Keratinocyte (primary cell): ENCODE measurements at regions not wholly inside any gene's neighbourhood (a gene's known extent, or its start where the extent isn't known, plus 50 kb on each side); places are given as distances from the start of the nearest gene placed in this dataset.

ENCODE experiments used
- DNase-seq: peaks from one replicate; pipeline ENCODE4 v3.0.0-alpha.2; 2011; ENCODE audit warnings: low read depth, missing footprints, low spot score
- FAIRE-seq: peaks from 2 replicates; lab custom pipeline; 2011; peaks lifted over from hg19 to GRCh38; lab: Jason Lieb, UNC
- H2AFZ ChIP-seq: 2 replicates; pipeline ENCODE4 v1.6.0; 2012; ENCODE audit warnings: low read length, control low read depth, inconsistent platforms; ENCODE audit not compliant: control insufficient read depth
- H3K27ac ChIP-seq: 2 replicates; pipeline ENCODE4 v1.5.1; 2011; ENCODE audit warnings: low read length; ENCODE audit not compliant: control insufficient read depth, insufficient read depth
- H3K27me3 ChIP-seq: 3 replicates; pipeline ENCODE4 v1.6.0; 2011; ENCODE audit warnings: low read length; ENCODE audit not compliant: control insufficient read depth, insufficient read depth; ENCODE audit errors: extremely low read depth
- H3K36me3 ChIP-seq, 2 experiments: 2 replicates in 1 of 2; 3 replicates in 1 of 2; pipeline ENCODE4 v1.5.1; 2011; ENCODE audit warnings: low read length in 2 of 2, mild to moderate bottlenecking in 1 of 2; ENCODE audit not compliant: control insufficient read depth in 2 of 2, insufficient read depth in 2 of 2; ENCODE audit errors: extremely low read depth in 1 of 2
- H3K4me1 ChIP-seq: 3 replicates; pipeline ENCODE4 v1.5.1; 2011; ENCODE audit warnings: low read length; ENCODE audit not compliant: control insufficient read depth, insufficient read depth; ENCODE audit errors: extremely low read depth
- H3K4me2 ChIP-seq: 3 replicates; pipeline ENCODE4 v1.6.0; 2011; ENCODE audit warnings: low read depth, low read length; ENCODE audit not compliant: control insufficient read depth, insufficient read depth; ENCODE audit errors: extremely low read depth
- H3K4me3 ChIP-seq, 3 experiments: fragments of 200-600 bp in 1 of 3; sonication (generic) in 1 of 3; 2 replicates in 2 of 3; 3 replicates in 1 of 3; pipeline ENCODE4 v1.5.1; 2011 to 2016; ENCODE audit warnings: low read length in 3 of 3, mild to moderate bottlenecking in 3 of 3, control low read depth in 2 of 3, inconsistent platforms in 1 of 3, low read depth in 1 of 3, mixed read lengths in 1 of 3, mixed run types in 1 of 3, moderate library complexity in 1 of 3; ENCODE audit not compliant: control insufficient read depth in 2 of 3, insufficient read depth in 2 of 3; ENCODE audit errors: extremely low read depth in 1 of 3
- H3K79me2 ChIP-seq: 2 replicates; pipeline ENCODE4 v1.6.0; 2012; ENCODE audit warnings: low read length; ENCODE audit not compliant: control insufficient read depth, insufficient read depth
- H3K9ac ChIP-seq: 3 replicates; pipeline ENCODE4 v1.6.0; 2011; ENCODE audit warnings: low read length; ENCODE audit not compliant: control insufficient read depth, insufficient read depth; ENCODE audit errors: extremely low read depth
- H3K9me1 ChIP-seq: 3 replicates; pipeline ENCODE4 v1.6.0; 2011; ENCODE audit warnings: low read length; ENCODE audit not compliant: control insufficient read depth, insufficient read depth; ENCODE audit errors: extremely low read depth
- H3K9me3 ChIP-seq: 2 replicates; pipeline ENCODE4 v1.5.1; 2012; ENCODE audit warnings: low read depth, low read length; ENCODE audit not compliant: control insufficient read depth
- H4K20me1 ChIP-seq: 3 replicates; pipeline ENCODE4 v1.6.0; 2011; ENCODE audit warnings: low read length; ENCODE audit not compliant: control insufficient read depth, insufficient read depth; ENCODE audit errors: extremely low read depth
- EZH2 ChIP-seq: IDR thresholded peaks from one replicate; pipeline ENCODE4 v1.6.1; 2012; ENCODE audit warnings: inconsistent platforms, mild to moderate bottlenecking, low read length, moderate library complexity
- dilution Hi-C: fragments of 300-500 bp; cut with MboI; formaldehyde crosslinking; loops from one replicate; pipeline ENCODE4 v1.7.0; 2020; ENCODE audit warnings: low sequenced_read_pairs; ENCODE audit not compliant: extremely low pct_ligation_motif_present
- TF ChIP-seq, protein P1 (sequence below), 3 experiments: IDR thresholded peaks in 1 of 3; conservative IDR thresholded peaks in 1 of 3; optimal IDR thresholded peaks in 1 of 3; 2 replicates in 2 of 3; 3 replicates in 1 of 3; pipeline versions ENCODE3 to v1.5.1; 2011; ENCODE audit warnings: low read length in 3 of 3, mild to moderate bottlenecking in 3 of 3, moderate library complexity in 2 of 3, control low read depth in 1 of 3, inconsistent platforms in 1 of 3; ENCODE audit not compliant: insufficient read depth in 2 of 3; ENCODE audit errors: extremely low read depth in 1 of 3

DNA sequence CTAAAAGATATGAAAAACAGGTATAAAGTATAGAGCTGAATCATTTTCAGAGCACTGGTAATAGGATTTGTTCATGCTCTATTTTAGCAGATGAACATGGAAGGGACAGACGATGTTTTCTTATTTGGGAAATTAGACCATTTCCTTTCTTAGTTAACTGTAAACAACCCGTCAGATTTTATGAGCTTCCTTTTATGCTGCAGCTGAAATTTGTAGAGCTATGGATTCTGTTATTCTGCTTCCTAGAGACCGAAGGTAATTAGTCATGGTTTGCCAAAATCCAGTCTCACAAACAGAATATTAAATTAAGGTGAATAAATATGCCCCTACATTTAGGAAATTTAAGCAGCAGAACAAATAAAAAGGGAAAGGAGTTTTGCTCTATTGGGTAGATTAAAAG, 180.2 kb upstream of the SYT1 start:
- no peak overlapping the region for H3K4me3 ChIP-seq
- FAIRE-seq (no peak), DNase-seq (no peak)
- no peaks in the 10 kb centered on the region for H3K36me3 ChIP-seq
- H3K4me1 ChIP-seq: no peaks in the 10 kb centered on the region
- H3K9ac ChIP-seq: no peak overlapping the region
- H4K20me1 ChIP-seq: no peaks in the 10 kb centered on the region
- H3K4me2 ChIP-seq: no peak overlapping the region
- dilution Hi-C loops: no loop called here
- H3K9me1 ChIP-seq: no peaks in the 10 kb centered on the region
- no peaks in the 10 kb centered on the region for H3K9me3 ChIP-seq
- H3K27ac ChIP-seq: no peak overlapping the region
- no peaks in the 10 kb centered on the region for H3K79me2 ChIP-seq
- no peaks in the 10 kb centered on the region for H3K27me3 ChIP-seq
- TF ChIP-seq, protein P1, sequence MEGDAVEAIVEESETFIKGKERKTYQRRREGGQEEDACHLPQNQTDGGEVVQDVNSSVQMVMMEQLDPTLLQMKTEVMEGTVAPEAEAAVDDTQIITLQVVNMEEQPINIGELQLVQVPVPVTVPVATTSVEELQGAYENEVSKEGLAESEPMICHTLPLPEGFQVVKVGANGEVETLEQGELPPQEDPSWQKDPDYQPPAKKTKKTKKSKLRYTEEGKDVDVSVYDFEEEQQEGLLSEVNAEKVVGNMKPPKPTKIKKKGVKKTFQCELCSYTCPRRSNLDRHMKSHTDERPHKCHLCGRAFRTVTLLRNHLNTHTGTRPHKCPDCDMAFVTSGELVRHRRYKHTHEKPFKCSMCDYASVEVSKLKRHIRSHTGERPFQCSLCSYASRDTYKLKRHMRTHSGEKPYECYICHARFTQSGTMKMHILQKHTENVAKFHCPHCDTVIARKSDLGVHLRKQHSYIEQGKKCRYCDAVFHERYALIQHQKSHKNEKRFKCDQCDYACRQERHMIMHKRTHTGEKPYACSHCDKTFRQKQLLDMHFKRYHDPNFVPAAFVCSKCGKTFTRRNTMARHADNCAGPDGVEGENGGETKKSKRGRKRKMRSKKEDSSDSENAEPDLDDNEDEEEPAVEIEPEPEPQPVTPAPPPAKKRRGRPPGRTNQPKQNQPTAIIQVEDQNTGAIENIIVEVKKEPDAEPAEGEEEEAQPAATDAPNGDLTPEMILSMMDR (optimal IDR thresholded peaks at IDR 0.05 in 1 of 3, IDR thresholded peaks at IDR 0.05 in 1 of 3, conservative IDR thresholded peaks at IDR 0.05 in 1 of 3; ENCODE audit: extremely low read depth in 1 of 3, insufficient read depth in 2 of 3, low read length in 3 of 3): no peak
- no peak for TF ChIP-seq EZH2
- no peak overlapping the region for H2AFZ ChIP-seq

DNA sequence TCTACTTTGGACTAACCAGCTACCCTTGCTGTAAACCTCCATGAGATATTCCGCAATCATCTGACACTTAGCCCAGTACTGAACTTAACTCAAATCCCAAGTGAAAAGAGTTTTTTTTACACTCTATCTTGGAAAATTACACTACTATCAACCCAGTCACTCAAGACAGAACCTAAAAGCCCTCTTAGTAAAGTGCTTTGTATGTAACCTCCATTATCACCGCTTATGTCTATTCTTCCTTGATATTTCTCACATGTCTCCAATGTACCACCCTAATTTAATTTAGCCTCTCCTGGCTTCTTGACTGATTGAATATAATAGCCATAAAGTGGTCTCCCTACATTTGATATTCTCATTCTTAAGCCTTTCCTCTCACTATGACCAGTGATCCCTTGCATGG, 168.8 kb upstream of the SYT1 start:
- DNase-seq (no peak), FAIRE-seq (no peak)
- no peaks in the 10 kb centered on the region for H4K20me1 ChIP-seq
- H3K9ac ChIP-seq: no peak overlapping the region
- H3K27me3 ChIP-seq: no peaks in the 10 kb centered on the region
- no peak overlapping the region for H3K4me3 ChIP-seq
- no peaks in the 10 kb centered on the region for H3K9me1 ChIP-seq
- H2AFZ ChIP-seq: no peak overlapping the region
- dilution Hi-C loops: no loop called here
- TF ChIP-seq, protein P1 (optimal IDR thresholded peaks at IDR 0.05 in 1 of 3, IDR thresholded peaks at IDR 0.05 in 1 of 3, conservative IDR thresholded peaks at IDR 0.05 in 1 of 3; ENCODE audit: extremely low read depth in 1 of 3, insufficient read depth in 2 of 3, low read length in 3 of 3): no peak
- no peak for TF ChIP-seq EZH2
- H3K4me1 ChIP-seq: peaks cover 14% of the 10 kb centered on the region
- H3K36me3 ChIP-seq: no peaks in the 10 kb centered on the region
- no peak overlapping the region for H3K4me2 ChIP-seq
- no peaks in the 10 kb centered on the region for H3K9me3 ChIP-seq
- no peaks in the 10 kb centered on the region for H3K79me2 ChIP-seq
- H3K27ac ChIP-seq: no peak overlapping the region
